ENCODE measurements at regions not wholly inside any gene's neighbourhood (a gene's known extent, or its start where the extent isn't known, plus 50 kb on each side); places are given as distances from the start of the nearest gene placed in this dataset.

GRCh38 chr6:148138573-148138972 lies 204.1 kb upstream of the SASH1 start:
- TF ChIP-seq CTCF (IDR thresholded peaks at IDR 0.05; ENCODE audit: extremely low read depth, insufficient read depth, missing control alignments), result no peak
- DNase-seq (ENCODE audit: low spot score), result no peak
- in situ Hi-C loops (cut with MboI; ENCODE audit: low pct_unique_long_range_greater_than_20kb, low sequenced_read_pairs, unreplicated experiment), result no loop called here

- in situ Hi-C loops (cut with MboI; ENCODE audit: low pct_unique_long_range_greater_than_20kb, low sequenced_read_pairs, unreplicated experiment), result no loop called here
- no peak for TF ChIP-seq CTCF (IDR thresholded peaks at IDR 0.05; ENCODE audit: extremely low read depth, insufficient read depth, missing control alignments)
- no peak for DNase-seq (ENCODE audit: low spot score)
These were observed 201.7 kb upstream of the SASH1 start for GRCh38 chr6:148140772-148141557.

DNA sequence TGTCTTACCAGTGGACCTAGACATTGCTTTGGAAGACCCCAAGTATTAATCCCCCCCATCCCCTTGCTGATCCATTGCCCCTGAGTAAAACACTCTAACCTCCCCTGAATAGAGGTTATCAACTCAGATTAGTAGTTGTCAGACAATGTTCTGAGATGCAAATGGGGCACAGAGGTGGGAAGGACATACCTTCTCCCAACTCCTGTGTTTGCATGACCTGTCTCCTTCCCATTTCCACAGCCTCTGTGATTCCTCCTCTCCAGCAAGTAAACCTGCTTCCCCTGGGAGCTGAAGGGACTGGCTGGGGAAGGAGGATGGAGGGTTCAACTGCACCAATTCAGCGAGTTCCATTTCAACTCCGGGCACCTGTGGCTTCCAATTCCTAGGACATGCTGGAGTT lies 199.8 kb upstream of the SASH1 start:
- no peak for TF ChIP-seq CTCF (IDR thresholded peaks at IDR 0.05; ENCODE audit: extremely low read depth, insufficient read depth, missing control alignments)
- DNase-seq (ENCODE audit: low spot score), result no peak
- in situ Hi-C loops (cut with MboI; ENCODE audit: low pct_unique_long_range_greater_than_20kb, low sequenced_read_pairs, unreplicated experiment), result no loop called here

- in situ Hi-C loops (cut with MboI; ENCODE audit: low pct_unique_long_range_greater_than_20kb, low sequenced_read_pairs, unreplicated experiment), result no loop called here
- no peak for DNase-seq (ENCODE audit: low spot score)
- TF ChIP-seq CTCF (IDR thresholded peaks at IDR 0.05; ENCODE audit: extremely low read depth, insufficient read depth, missing control alignments), result no peak
These were observed 198.9 kb upstream of the SASH1 start for GRCh38 chr6:148143771-148144170.

DNA sequence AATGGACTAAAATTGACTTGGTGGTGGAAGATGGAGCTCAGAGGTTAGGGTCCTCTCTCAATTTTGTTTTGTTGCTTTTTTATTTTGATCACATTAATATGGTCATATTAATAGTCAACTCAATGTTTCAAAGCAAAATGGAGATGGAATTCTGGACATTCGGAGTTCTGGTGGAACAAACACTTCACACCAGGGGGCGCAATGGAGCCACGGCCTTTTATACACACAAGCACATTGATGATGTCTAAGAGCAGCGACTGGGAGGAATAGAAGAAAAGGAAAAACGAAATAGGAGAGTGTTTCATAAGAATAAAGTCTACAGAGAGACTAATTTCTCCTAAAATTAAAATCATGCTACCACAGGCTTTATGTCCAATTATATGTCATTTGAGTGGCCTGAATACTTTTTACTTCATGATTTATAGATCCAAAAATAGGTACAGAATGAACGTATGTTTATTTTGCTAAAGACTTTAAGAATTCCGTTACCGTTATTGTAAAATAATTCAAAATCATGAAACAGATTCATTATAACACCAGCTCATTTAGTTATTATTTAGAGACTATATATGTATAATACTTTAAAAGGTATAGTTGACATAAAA lies 197.6 kb upstream of the SASH1 start:
- in situ Hi-C loops (cut with MboI; ENCODE audit: low pct_unique_long_range_greater_than_20kb, low sequenced_read_pairs, unreplicated experiment), result no loop called here
- DNase-seq (ENCODE audit: low spot score), result peak; percentile 35
- TF ChIP-seq CTCF (IDR thresholded peaks at IDR 0.05; ENCODE audit: extremely low read depth, insufficient read depth, missing control alignments), result peak; percentile 77

DNA sequence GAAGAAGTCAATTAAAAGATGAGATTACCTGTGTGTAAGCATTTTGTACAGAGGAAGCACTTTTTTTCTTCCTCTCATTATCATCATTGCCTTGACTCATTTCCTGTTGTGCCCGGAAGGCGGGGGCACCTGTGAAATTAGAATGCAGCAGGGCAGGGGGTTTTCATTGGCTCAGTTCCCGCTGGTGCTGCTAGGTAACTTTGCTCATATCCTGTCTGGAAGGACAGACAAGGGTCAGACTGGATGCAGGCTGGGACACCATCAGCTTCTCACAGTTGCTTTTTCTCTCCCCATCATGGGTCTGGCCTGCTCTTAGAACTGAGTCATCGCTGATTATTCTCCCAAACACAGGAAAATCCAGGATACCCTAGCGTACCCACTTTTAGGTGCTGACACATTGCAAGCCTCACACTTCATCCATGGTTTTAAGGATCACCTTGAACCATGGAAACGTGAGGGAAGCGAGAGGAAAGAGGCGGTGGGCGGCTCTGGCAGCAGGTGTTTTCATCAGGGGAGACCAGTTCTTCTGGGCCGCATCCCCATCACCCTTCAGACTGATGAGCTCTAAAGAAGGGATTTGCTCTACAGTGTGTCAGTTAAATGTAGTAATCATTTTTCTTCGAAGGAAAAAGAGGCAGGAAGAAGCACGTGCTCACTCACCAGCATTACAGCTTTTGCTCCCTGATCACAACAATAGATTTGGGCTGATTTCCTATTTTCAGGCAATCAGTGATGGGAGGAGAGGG lies 195.7 kb upstream of the SASH1 start:
- DNase-seq (ENCODE audit: low spot score), result no peak
- in situ Hi-C loops (cut with MboI; ENCODE audit: low pct_unique_long_range_greater_than_20kb, low sequenced_read_pairs, unreplicated experiment), result no loop called here
- TF ChIP-seq CTCF (IDR thresholded peaks at IDR 0.05; ENCODE audit: extremely low read depth, insufficient read depth, missing control alignments), result no peak
